ENCODE measurements at regions not wholly inside any gene's neighbourhood (a gene's known extent, or its start where the extent isn't known, plus 50 kb on each side); places are given as distances from the start of the nearest gene placed in this dataset.

- Histone ChIP-seq H3K4me3 (no peak overlapping the region), H3K27ac (no peak overlapping the region), H3K27me3 (no peaks in the 10 kb centered on the region), H3K36me3 (no peaks in the 10 kb centered on the region), H3K4me1 (no peaks in the 10 kb centered on the region), H3K9me3 (no peaks in the 10 kb centered on the region)
- in situ Hi-C loops (cut with MboI; ENCODE audit: low sequenced_read_pairs in 4 of 4) = no loop called here
- intact Hi-C loops (cut with DNase I; ENCODE audit: low total_unique reads) = no loop called here
- ATAC-seq = no peak
- no peak for TF ChIP-seq POLR2A (IDR thresholded peaks at IDR 0.05)
- TF ChIP-seq CTCF (IDR thresholded peaks at IDR 0.05 in 4 of 5, conservative IDR thresholded peaks at IDR 0.05 in 1 of 5) = no peak
- no peak for DNase-seq
Measured at GRCh38 chr9:3138231-3139229, 294.6 kb upstream of the PUM3 start.

GRCh38 chr9:3137347-3137695 lies 293.4 kb upstream of the PUM3 start:
- no peaks in the 10 kb centered on the region for H3K27me3 ChIP-seq
- TF ChIP-seq CTCF (IDR thresholded peaks at IDR 0.05 in 4 of 5, conservative IDR thresholded peaks at IDR 0.05 in 1 of 5) (no peak), POLR2A (IDR thresholded peaks at IDR 0.05) (no peak)
- no peak for ATAC-seq
- no peaks in the 10 kb centered on the region for H3K9me3 ChIP-seq
- no peaks in the 10 kb centered on the region for H3K36me3 ChIP-seq
- no peaks in the 10 kb centered on the region for H3K4me1 ChIP-seq
- no peak overlapping the region for H3K4me3 ChIP-seq
- DNase-seq = no peak
- H3K27ac ChIP-seq = no peak overlapping the region
- in situ Hi-C loops (cut with MboI; ENCODE audit: low sequenced_read_pairs in 4 of 4) = no loop called here
- intact Hi-C loops (cut with DNase I; ENCODE audit: low total_unique reads) = no loop called here

- intact Hi-C loops (cut with DNase I; ENCODE audit: low total_unique reads) = no loop called here
- Histone ChIP-seq H3K36me3 (no peaks in the 10 kb centered on the region), H3K9me3 (no peaks in the 10 kb centered on the region), H3K4me3 (no peak overlapping the region), H3K27ac (no peak overlapping the region), H3K4me1 (no peaks in the 10 kb centered on the region), H3K27me3 (no peaks in the 10 kb centered on the region)
- ATAC-seq (no peak), DNase-seq (no peak)
- in situ Hi-C loops (cut with MboI; ENCODE audit: low sequenced_read_pairs in 4 of 4) = no loop called here
- TF ChIP-seq POLR2A (IDR thresholded peaks at IDR 0.05) = no peak
- TF ChIP-seq CTCF (IDR thresholded peaks at IDR 0.05 in 4 of 5, conservative IDR thresholded peaks at IDR 0.05 in 1 of 5) = no peak
Measured at GRCh38 chr9:3136686-3137346, 292.9 kb upstream of the PUM3 start.

GRCh38 chr9:3136230-3136629 lies 292.3 kb upstream of the PUM3 start:
- Histone ChIP-seq H3K4me3 (no peak overlapping the region), H3K27me3 (no peaks in the 10 kb centered on the region), H3K9me3 (no peaks in the 10 kb centered on the region), H3K36me3 (no peaks in the 10 kb centered on the region), H3K27ac (no peak overlapping the region), H3K4me1 (no peaks in the 10 kb centered on the region)
- intact Hi-C loops (cut with DNase I; ENCODE audit: low total_unique reads) (no loop called here), in situ Hi-C loops (cut with MboI; ENCODE audit: low sequenced_read_pairs in 4 of 4) (no loop called here)
- TF ChIP-seq POLR2A (IDR thresholded peaks at IDR 0.05) (no peak), CTCF (IDR thresholded peaks at IDR 0.05 in 4 of 5, conservative IDR thresholded peaks at IDR 0.05 in 1 of 5) (no peak)
- ATAC-seq (no peak), DNase-seq (no peak)

Data from gastrocnemius medialis (tissue), 4 donors.